Stimulated activated CD4-positive, alpha-beta T cell treated with anti-CD3 and anti-CD28 coated beads, TNF-alpha, amount 100 ng/mL, for 48 hours (primary cell): ENCODE measurements at regions not wholly inside any gene's neighbourhood (a gene's known extent, or its start where the extent isn't known, plus 50 kb on each side); places are given as distances from the start of the nearest gene placed in this dataset.

ENCODE experiments used
- DNase-seq, 3 donors: peaks; one replicate each; pipeline ENCODE4 v3.0.0-alpha.2; 2020; ENCODE audit warnings: low read depth in 3 of 3

- no peak for DNase-seq
Observed at GRCh38 chr12:118607831-118608230, 231.5 kb downstream of the SUDS3 start.

DNA sequence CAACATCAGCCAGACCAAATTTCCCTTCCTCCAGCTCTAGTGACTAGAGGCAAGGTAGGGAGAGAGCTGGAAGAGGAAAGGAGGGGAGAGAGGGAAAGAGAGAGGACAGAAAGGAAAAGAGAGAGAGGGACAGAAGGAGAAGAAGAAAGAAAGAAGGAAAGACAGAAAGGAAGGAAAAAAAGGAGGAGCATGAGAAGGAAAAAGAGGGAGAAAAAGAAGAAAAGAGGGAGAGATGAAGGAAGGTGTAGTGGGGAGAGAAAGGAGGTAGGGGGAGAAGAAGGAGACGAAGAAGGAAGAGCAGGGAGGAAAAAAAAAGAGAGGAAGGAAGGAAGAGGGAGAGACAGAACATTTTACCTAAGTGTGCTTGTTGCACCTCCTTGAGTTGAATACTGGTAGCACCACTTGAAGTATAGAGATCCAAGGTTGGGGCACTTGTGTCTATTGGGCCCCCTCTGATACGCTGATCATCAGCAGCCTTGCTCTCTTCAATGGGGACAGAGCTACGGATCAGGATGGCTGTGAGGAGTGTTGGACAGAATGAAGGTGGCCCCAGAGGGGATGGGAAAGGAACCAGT lies 232.5 kb downstream of the SUDS3 start:
- DNase-seq, result no peak

DNA sequence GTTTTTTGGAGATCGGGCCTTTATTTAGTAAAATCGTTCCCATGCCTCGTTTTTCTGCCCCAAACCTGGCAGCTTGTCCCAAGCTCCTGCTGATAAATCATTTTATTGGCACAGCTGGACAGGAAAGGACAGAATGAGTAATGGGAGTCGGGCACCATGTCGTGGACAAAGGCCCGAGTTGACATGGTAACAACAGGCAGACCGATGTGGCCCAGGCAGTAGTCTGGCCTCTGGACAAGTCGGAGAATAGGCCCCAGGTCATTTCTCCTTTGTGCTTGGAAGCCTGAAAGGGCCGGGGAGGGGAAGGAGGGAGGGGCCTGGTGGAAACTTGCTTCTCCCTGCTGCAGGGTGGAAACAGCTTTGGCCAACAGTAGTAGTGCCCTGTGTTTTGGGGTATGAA lies 234.9 kb downstream of the SUDS3 start:
- no peak for DNase-seq

DNA sequence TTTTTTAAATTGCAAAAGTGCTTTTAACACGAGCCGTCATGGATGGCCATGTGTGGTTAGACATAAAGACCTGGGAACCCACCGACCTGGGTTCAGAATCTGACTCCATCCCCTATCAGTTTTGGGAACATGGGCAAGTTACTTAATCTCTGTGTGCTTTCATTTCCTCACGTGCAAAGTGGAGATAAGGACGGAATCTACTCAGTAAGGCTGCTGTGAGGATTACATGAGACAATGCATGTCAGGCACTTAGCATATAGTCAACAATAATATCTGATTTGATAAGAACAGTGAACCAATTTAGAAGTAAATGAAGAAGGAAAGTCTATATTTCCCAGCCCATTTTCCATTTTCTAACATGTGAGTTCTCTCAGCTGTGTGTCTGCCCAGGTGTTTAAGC lies 235.4 kb downstream of the SUDS3 start:
- DNase-seq, result no peak

DNA sequence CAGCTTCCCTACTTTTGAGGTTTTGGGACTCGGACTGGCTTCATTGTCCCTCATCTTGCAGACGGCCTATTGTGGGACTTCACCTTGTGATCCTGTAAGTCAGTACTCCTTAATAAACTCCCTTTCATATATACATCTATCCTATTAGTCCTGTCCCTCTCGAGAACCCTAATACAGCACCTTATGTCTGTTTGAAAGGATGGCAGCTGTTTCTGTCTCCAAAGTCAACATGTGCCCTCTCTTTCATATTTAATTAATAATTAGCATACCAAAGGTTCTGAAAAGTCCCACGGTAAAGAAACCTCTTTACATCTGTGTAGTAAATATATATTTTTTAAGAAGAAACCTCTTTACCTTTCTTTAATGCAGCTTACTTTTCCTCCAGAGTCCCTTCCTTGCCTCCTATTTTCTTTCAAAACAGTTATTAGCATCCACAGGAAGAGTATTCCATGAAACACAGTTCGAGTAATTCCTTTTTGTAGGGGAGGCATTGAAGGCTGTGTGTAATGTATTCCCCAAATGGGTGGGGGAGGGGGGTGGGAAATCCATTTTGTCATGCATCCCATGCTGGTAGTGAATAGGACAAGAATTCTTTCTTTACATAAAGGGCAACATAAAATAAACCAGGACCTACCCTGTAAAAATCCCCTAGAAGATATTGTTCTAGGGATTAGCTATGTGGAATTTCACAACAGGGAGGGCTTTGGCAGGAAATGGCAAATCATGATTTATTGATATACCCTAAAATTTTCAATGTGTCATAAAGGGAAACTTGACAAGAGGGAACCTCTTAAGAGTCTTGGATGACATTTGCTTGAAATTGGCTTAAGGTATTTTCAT lies 241.5 kb downstream of the SUDS3 start:
- DNase-seq, result no peak

- no peak for DNase-seq
Observed at GRCh38 chr12:118618695-118619094, 242.3 kb downstream of the SUDS3 start.

DNA sequence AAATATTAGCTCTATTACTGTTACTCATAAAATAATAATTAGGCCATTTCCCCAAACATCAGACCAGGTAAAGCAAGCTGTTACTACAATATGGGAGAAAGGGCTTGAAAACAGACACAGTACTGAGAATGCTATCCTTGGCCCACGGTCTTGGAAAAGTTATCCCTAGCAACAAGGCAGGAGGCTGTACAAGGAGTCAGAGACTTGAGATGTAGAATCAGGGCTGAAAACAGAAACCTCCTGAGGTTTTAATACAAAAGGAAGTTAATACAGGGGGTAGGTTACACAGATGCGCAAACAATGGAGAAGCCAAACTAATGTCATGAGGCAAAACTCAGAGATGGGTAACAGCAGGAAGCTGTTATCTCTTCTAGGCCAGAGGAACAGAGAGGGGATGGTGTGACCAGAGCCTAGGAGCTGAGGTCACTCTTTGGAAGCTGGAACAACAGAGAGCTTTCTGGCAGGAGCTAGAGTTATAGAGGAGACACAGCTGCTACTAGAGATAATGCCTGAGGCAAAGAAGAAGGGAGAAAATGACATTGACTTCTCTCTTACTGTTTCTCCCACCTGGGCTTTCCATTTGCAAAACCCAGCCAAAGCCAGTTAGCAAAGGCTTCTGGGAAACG lies 248.8 kb downstream of the SUDS3 start:
- no peak for DNase-seq

DNA sequence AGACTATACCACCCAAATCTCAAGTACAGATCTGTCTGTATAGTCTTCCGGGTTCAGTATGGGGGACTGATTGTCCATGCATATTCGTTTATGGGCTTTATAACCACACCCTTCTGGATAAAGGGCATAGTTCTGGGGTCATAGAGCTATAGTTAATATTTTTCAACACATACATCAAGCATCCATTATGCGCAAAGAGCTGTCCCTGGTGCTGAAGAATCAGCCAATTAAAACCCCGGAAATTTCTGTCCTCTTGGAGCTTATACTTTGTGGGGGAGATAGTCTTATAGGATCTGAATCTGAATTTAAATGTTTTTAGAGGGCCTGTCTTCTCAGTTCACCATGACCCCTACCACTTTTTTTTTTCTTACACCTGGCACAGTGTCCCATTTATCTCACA lies 256.7 kb downstream of the SUDS3 start:
- no peak for DNase-seq

DNA sequence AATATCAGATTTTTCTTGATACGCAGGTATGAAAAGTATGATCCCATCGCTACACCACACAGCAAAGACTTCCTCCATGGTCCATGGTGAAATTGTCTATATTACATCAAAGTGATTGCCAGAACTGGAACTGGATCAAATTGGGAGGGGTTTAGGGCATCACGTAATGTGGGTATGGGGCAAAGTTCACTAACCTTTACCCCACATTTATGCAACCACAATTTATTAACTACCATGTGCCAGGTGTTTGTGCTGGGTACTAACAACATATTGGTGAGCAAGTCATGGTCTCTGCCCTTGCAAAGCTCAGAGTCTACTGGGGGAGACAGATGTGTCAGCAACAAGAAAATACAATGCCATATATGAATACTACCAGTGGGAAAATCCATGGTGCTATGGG lies 258.9 kb downstream of the SUDS3 start:
- no peak for DNase-seq

DNA sequence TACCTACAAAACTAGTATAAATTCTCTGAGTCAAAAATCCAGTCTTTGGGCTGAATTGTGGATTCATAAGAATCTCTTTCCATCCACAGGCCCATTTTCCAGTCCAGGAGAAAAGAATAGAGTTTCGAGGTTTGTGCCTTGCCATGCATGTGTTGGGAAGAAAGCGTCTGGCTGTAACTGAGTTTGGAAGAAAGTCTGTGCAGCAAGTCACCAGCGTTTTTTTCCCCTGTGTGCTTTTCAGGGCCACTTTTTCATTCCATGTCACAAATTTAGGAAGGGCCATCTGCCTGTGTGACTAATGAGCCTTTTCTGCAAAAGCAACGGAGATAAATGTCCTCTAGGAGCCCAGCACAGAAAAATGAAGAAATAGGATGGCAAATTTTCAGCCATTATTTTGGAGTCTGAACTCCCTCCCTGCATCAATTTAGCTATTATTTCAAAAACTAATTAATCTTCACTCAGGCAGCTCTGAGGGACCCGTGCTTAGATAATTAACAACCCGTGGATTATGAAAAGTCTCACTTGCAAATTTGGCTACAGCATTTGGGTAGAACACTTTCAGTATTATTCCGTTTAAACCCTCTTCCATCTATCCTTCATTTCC lies 261.5 kb downstream of the SUDS3 start:
- no peak for DNase-seq

- no peak for DNase-seq
Observed at GRCh38 chr12:118641249-118641648, 264.9 kb downstream of the SUDS3 start.

GRCh38 chr12:118645219-118645618 lies 268.9 kb downstream of the SUDS3 start:
- no peak for DNase-seq

- no peak for DNase-seq
Observed at GRCh38 chr12:118649765-118650585, 273.6 kb downstream of the SUDS3 start.

- no peak for DNase-seq
Observed at GRCh38 chr12:118650586-118650960, 274.2 kb downstream of the SUDS3 start.

- no peak for DNase-seq
Observed at GRCh38 chr12:118651487-118651886, 275.1 kb downstream of the SUDS3 start.

GRCh38 chr12:118655588-118655987 lies 279.2 kb downstream of the SUDS3 start:
- DNase-seq, result no peak

DNA sequence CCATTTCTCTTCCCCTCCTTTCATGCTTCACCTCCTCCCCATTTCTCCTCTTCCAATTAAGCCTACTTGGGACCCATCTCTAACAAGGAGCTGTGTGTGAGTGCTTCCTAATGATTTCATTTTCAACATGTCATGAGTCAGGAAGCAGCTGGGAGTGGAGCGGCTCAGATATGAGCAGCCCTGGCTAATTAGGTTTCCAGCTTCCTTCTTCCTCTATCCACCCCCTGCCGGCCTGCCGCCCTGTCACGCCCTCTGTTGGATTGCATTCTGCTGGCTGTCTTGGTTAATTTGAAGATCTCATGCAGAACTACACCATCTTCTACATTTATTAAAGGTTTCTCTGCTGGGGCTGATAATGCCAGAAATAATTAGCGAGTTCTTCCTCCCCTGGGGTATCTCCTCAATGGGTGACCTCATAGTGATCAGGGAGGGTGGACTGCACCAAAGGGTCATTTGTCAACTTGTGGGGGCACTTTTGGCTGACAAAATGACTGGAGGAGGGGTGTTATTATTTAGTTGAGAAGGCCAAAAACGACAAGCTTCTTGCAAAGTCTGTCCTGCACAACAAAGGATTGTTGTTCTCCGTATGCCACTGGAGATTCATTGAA lies 300.9 kb upstream of the SRRM4 start:
- no peak for DNase-seq

GRCh38 chr12:118682656-118683055 lies 298.7 kb upstream of the SRRM4 start:
- no peak for DNase-seq

GRCh38 chr12:118685983-118686607 lies 295.2 kb upstream of the SRRM4 start:
- DNase-seq, result no peak

- DNase-seq, result no peak
Observed at GRCh38 chr12:118689793-118690192, 291.5 kb upstream of the SRRM4 start.

DNA sequence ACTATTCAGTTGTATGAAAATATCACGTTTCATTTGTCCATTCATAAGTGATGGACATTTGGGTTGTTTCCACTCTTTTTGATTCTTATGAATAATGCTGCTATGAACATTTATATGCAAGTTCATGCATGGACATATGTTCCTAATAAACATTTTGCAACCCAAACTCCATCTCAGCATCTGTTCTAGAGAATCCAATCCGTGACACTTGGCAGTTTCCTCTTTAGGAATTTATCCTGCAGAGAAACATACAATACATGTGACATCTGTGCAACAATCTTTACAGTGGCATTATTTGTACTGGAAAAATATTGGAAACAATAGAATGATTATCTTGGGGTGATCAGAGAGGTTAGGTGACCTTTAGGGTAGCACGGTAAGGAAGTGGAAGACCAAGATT lies 290.8 kb upstream of the SRRM4 start:
- DNase-seq, result no peak
